ENCODE measurements at regions not wholly inside any gene's neighbourhood (a gene's known extent, or its start where the extent isn't known, plus 50 kb on each side); places are given as distances from the start of the nearest gene placed in this dataset.

- Histone ChIP-seq H3K4me1 (no peaks in the 10 kb centered on the region), H3K4me3 (no peak overlapping the region), H3K27me3 (no peaks in the 10 kb centered on the region), H3K27ac (no peak overlapping the region), H3K9me3 (no peaks in the 10 kb centered on the region), H3K36me3 (no peaks in the 10 kb centered on the region)
- no peak for TF ChIP-seq CTCF (IDR thresholded peaks at IDR 0.05)
- intact Hi-C loops (cut with DNase I): no loop called here
- ATAC-seq (no peak), DNase-seq (no peak)
Measured at GRCh38 chr12:94041850-94042249, 106.5 kb upstream of the PLXNC1 start.

GRCh38 chr12:94042321-94042720 is 106.1 kb upstream of the PLXNC1 start:
- ATAC-seq: no peak
- Histone ChIP-seq H3K27me3 (no peaks in the 10 kb centered on the region), H3K27ac (no peak overlapping the region), H3K4me1 (no peaks in the 10 kb centered on the region), H3K4me3 (no peak overlapping the region), H3K9me3 (no peaks in the 10 kb centered on the region), H3K36me3 (no peaks in the 10 kb centered on the region)
- TF ChIP-seq CTCF (IDR thresholded peaks at IDR 0.05): no peak
- no peak for DNase-seq
- intact Hi-C loops (cut with DNase I): no loop called here

GRCh38 chr12:94046626-94047410 is 101.6 kb upstream of the PLXNC1 start:
- H3K9me3 ChIP-seq: no peaks in the 10 kb centered on the region
- intact Hi-C loops (cut with DNase I): no loop called here
- no peaks in the 10 kb centered on the region for H3K4me1 ChIP-seq
- ATAC-seq (no peak), DNase-seq (no peak)
- H3K36me3 ChIP-seq: no peaks in the 10 kb centered on the region
- no peak overlapping the region for H3K4me3 ChIP-seq
- no peaks in the 10 kb centered on the region for H3K27me3 ChIP-seq
- H3K27ac ChIP-seq: no peak overlapping the region
- TF ChIP-seq CTCF (IDR thresholded peaks at IDR 0.05): no peak

GRCh38 chr12:94047781-94048567 is 100.4 kb upstream of the PLXNC1 start:
- TF ChIP-seq CTCF (IDR thresholded peaks at IDR 0.05): no peak
- Histone ChIP-seq H3K27ac (no peak overlapping the region), H3K9me3 (no peaks in the 10 kb centered on the region), H3K27me3 (no peaks in the 10 kb centered on the region), H3K4me3 (no peak overlapping the region), H3K4me1 (no peaks in the 10 kb centered on the region), H3K36me3 (no peaks in the 10 kb centered on the region)
- ATAC-seq (no peak), DNase-seq (no peak)
- intact Hi-C loops (cut with DNase I): no loop called here

- Histone ChIP-seq H3K4me1 (no peaks in the 10 kb centered on the region), H3K27me3 (no peaks in the 10 kb centered on the region), H3K27ac (no peak overlapping the region), H3K9me3 (no peaks in the 10 kb centered on the region), H3K4me3 (no peak overlapping the region), H3K36me3 (no peaks in the 10 kb centered on the region)
- no peak for TF ChIP-seq CTCF (IDR thresholded peaks at IDR 0.05)
- no peak for ATAC-seq
- intact Hi-C loops (cut with DNase I): no loop called here
- DNase-seq: no peak
Measured at GRCh38 chr12:94048757-94049156, 99.6 kb upstream of the PLXNC1 start.

Data from upper lobe of right lung (tissue), 1 donor.